NCI-H1436 (cell line): ENCODE measurements at regions not wholly inside any gene's neighbourhood (a gene's known extent, or its start where the extent isn't known, plus 50 kb on each side); places are given as distances from the start of the nearest gene placed in this dataset.

Experiments
- DNase-seq: peaks from one replicate; lab custom pipeline; 2025; lab: John Stamatoyannopoulos, UW

DNA sequence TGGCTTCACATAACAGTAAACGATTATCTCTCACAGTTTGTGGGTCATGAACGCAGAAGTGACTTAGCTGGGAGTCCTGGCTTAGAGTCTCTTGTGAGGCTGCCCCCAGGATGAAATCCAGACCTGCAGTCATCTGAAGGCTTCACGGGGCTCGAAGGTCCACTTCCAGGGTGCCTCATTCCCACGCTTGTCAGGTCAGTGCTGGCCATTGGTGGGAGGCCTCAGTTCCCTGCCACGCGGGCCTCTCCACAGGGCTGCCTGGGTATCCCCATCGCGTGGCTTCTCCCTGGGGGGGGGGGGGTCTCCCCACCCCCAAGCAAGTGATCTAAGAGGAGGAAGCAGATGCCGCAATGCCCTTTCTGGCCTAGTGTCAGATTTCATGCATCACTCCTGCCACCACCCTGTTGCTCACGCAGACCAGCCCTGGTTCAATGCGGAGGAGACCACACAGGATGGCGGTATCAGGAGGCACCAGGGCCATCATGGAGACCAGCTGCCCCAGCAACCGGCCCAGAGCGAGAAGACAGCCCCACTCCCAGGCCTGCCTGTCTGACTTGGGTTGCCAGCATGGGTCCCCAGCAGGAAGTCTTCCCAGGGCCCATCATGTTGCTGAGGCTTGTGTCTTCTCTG is 77.3 kb upstream of the CDH5 start:
- no peak for DNase-seq

DNA sequence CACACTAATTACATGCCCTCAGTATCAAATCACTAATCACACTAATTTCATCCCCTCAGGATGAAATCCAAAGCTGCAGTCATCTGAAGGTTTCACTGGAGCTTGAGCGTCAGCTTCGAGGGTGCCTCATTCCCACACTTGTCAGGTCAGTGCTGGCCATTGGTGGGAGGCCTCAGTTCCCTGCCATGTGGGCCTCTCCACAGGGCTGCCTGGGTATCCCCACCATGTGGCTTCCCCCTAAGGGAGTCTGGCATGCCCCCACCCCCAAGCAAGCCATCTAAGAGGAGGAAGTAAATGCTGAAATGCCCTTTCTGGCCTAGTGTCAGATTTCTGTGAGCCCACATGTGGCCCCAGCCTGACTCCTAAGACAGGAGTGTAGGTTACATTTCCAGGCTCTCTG is 78.6 kb upstream of the CDH5 start:
- no peak for DNase-seq

DNA sequence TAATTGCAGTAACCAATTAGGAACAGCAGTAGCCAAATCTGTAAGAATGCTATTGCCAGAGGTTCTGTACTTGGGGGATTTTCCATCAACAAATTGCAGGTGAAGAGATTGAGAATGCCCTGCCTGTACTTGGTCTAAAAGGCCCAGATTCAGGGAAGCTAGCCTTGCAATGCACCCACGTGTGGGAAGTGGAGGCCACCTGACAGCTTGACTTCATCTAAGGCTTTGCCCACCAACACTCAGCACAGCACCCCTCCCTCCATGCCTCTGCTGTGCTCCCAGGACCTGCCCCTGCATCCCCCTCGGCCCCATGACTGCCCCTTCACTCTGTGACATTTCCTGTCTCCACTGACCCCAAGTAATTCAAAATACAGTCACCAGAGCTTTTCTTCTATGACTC is 79.1 kb upstream of the CDH5 start:
- DNase-seq, result no peak

GRCh38 chr16:66286527-66286926 is 80.0 kb upstream of the CDH5 start:
- no peak for DNase-seq

- no peak for DNase-seq
These were observed 87.8 kb upstream of the CDH5 start for GRCh38 chr16:66278604-66279262.

DNA sequence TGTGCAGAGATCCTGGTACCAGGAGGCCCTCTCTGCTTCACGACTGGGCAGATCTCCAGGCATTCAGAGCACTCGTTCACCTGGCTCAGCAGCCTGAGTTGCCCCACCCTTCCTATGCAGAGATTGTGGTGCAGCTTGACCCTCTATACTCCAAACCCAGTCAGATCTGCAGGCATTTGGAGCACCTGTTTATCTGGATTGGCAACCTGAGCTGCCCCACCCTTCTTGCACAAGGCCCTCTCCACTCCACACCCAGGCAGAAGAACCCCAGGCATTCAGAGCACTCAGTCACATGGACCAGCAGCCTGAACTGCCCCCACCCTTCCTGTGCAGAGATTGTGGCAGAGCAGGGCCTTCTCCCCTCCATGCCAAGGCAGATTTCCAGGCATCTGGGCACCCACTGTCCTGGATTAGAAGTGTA is 88.4 kb upstream of the CDH5 start:
- DNase-seq, result no peak

GRCh38 chr16:66277311-66278070 is 89.0 kb upstream of the CDH5 start:
- DNase-seq, result no peak

DNA sequence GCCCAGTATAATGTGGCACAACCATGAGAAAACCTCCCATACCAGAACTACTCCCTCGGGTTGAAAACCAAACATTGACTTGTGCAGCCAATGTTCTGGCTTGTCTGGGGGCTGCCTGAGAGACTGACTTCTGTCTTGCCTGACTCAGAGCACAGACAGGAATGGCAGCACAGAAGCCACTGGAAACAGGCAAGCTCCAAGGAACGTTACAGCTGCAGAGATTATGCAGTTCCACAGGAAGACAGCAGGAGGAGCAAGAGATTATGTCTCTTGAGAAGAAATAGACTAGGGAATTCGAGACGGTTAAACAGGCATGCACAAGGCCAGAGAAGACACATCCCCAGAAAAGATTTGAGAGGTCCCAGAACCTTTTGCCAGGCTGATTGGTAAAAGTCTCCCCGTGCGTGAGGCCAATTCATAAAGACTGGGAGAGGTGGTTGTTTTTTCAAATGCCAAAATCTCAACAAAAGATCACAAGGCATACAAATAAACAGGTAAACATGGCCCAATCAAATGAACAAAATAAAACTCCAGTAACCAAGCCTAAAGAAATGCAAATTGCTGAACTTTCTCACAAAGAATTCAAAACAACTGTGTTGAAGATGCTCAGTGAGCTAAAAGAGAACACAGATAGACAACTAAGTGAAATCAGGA is 90.6 kb upstream of the CDH5 start:
- DNase-seq, result no peak

- peak; percentile 6 for DNase-seq
These were observed 92.0 kb upstream of the CDH5 start for GRCh38 chr16:66274335-66275110.

GRCh38 chr16:66273644-66274334 is 92.7 kb upstream of the CDH5 start:
- DNase-seq, result no peak

- DNase-seq, result no peak
These were observed 93.4 kb upstream of the CDH5 start for GRCh38 chr16:66273053-66273452.

DNA sequence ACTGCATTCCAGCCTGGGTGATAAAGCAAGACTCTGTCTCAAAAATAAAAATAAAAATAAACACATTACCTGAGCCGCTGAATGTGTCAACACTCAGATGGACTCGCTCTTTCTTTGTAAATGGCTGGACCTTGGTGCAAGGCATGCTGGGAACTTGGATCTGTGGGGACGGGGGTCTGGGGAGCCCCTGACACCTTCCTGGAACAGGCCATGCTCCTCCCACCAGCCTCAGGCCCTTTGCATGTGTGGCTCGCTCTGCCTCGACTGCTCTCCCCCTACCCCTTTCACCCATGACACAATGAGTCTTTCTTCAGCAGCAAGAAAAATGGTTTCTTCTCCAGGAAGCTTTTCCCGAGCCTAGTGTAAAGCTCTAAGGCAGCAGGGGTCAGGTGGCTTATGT is 94.0 kb upstream of the CDH5 start:
- no peak for DNase-seq

GRCh38 chr16:66271074-66272060 is 95.1 kb upstream of the CDH5 start:
- no peak for DNase-seq

GRCh38 chr16:66270333-66270927 is 96.1 kb upstream of the CDH5 start:
- peak; percentile 60 for DNase-seq

- DNase-seq, result no peak
These were observed 96.7 kb upstream of the CDH5 start for GRCh38 chr16:66269617-66270332.

GRCh38 chr16:66267292-66268014 is 99.0 kb upstream of the CDH5 start:
- no peak for DNase-seq

DNA sequence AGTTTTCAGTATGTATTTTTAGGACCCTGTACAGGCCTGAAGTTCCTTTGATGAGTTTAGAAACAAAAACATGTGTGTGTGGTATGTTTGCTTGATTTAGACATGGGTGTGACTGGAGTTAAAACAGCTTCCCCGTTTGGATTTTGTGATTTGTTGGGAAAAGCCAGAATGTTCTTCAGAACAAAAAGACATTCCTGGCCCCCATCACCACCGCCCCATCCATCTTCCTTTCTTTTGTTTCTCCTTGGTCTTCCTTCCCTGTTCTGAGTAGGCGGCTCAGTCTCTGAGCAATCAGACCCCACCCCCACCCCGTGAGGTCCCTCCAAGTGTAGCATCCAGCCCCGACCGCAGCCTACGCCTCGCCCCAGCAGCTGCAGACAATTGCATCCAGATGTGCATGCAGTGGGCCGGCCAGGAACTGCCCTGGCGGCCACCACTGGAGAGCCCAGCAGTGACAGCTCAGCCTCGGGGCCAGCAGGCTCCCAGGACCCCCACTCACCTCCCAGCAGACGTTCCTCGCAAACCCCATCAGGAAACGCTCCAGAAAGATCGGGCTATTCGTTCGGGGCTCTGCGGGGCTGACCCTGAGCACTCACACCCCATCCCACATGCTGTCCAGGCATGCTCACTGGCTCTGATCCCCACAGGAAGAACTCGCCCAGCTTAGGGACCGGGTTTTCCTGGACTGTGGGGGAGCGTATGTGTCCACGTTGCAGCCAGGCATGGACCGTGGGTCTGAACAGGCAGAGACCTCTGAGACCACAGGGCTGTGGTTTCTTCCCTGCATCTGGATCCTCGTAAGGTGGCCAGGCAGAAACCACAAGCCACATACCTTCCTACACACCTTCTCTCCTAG is 99.8 kb upstream of the CDH5 start:
- DNase-seq, result no peak
